M059J (cell line): ENCODE measurements at regions not wholly inside any gene's neighbourhood (a gene's known extent, or its start where the extent isn't known, plus 50 kb on each side); places are given as distances from the start of the nearest gene placed in this dataset.

Source experiments
- DNase-seq: peaks from one replicate; pipeline ENCODE4 v3.0.0-alpha.2; 2012; ENCODE audit warnings: low read depth

GRCh38 chr3:127350172-127351050 lies 62.6 kb upstream of the PRR20G start:
- no peak for DNase-seq

GRCh38 chr3:127349501-127350171 lies 61.8 kb upstream of the PRR20G start:
- no peak for DNase-seq

GRCh38 chr3:127342735-127343134 lies 54.9 kb upstream of the PRR20G start:
- DNase-seq, result no peak

- DNase-seq, result no peak
These were observed 52.3 kb upstream of the PRR20G start for GRCh38 chr3:127339928-127340861.

GRCh38 chr3:127339016-127339415 lies 51.2 kb upstream of the PRR20G start:
- DNase-seq, result no peak

- no peak for DNase-seq
These were observed 50.2 kb upstream of the PRR20G start for GRCh38 chr3:127337911-127338531.
